H1 (cell line): ENCODE measurements at regions not wholly inside any gene's neighbourhood (a gene's known extent, or its start where the extent isn't known, plus 50 kb on each side); places are given as distances from the start of the nearest gene placed in this dataset.

Source experiments
- CTCF ChIA-PET: fragments of 300-600 bp; sonication (Branson Sonifier 250); formaldehyde crosslinking; loops from one replicate; lab custom pipeline; 2021; ENCODE audit not compliant: partially characterized antibody; lab: Charles Lee
- POLR2A ChIA-PET: fragments of 300-600 bp; sonication (Branson Sonifier 250); formaldehyde crosslinking; loops from one replicate; lab custom pipeline; 2021; ENCODE audit warnings: inconsistent platforms; ENCODE audit not compliant: partially characterized antibody; lab: Charles Lee
- DNase-seq, 2 experiments: peaks; one replicate each; pipeline versions ENCODE4 v3.0.0 to v3.0.0-alpha.2; 2010 to 2022; ENCODE audit warnings: low spot score in 2 of 2, low read depth in 1 of 2, mixed read lengths in 1 of 2
- FAIRE-seq: peaks from 2 replicates; lab custom pipeline; 2011; peaks lifted over from hg19 to GRCh38; lab: Jason Lieb, UNC
- H2AFZ ChIP-seq: 2 replicates; pipeline ENCODE4 v1.8.1; 2012; ENCODE audit warnings: low read length, inconsistent platforms
- H2AK5ac ChIP-seq: 2 replicates; pipeline ENCODE4 v1.6.1; 2013; ENCODE audit warnings: low read depth, low read length
- H2BK120ac ChIP-seq: replicated peaks from 2 replicates; pipeline ENCODE3; 2013; ENCODE audit warnings: low read depth, low read length, inconsistent platforms
- H2BK12ac ChIP-seq: 2 replicates; pipeline ENCODE4 v1.6.1; 2013; ENCODE audit warnings: low read depth, low read length
- H2BK15ac ChIP-seq: 2 replicates; pipeline ENCODE4 v1.6.1; 2013; ENCODE audit warnings: low read length
- H2BK20ac ChIP-seq: 2 replicates; pipeline ENCODE4 v1.6.1; 2013; ENCODE audit warnings: low read length
- H2BK5ac ChIP-seq: 2 replicates; pipeline ENCODE4 v1.6.1; 2013; ENCODE audit warnings: low read depth, low read length
- H3K14ac ChIP-seq: 2 replicates; pipeline ENCODE4 v1.6.1; 2013; ENCODE audit warnings: inconsistent platforms; ENCODE audit not compliant: insufficient read length
- H3K18ac ChIP-seq: 2 replicates; pipeline ENCODE4 v1.6.1; 2013; ENCODE audit warnings: low read length; ENCODE audit errors: extremely low read depth
- H3K23ac ChIP-seq: 2 replicates; pipeline ENCODE4 v1.6.1; 2013; ENCODE audit warnings: inconsistent platforms; ENCODE audit not compliant: insufficient read length
- H3K23me2 ChIP-seq: 2 replicates; pipeline ENCODE4 v1.6.1; 2013; ENCODE audit warnings: low read depth, low read length
- H3K27ac ChIP-seq: 2 replicates; pipeline ENCODE4 v1.6.1; 2011; ENCODE audit warnings: low read depth, low read length, inconsistent platforms
- H3K27me3 ChIP-seq, 4 experiments: replicated peaks in 1 of 4; 1 replicate in 1 of 4; 2 replicates in 3 of 4; pipeline versions ENCODE4 v1.6.1 to v1.8.1; 2011 to 2013; ENCODE audit warnings: low read length in 3 of 4, mild to moderate bottlenecking in 3 of 4, inconsistent platforms in 2 of 4, mixed read lengths in 2 of 4, moderate library complexity in 1 of 4; ENCODE audit not compliant: control insufficient read depth in 3 of 4, insufficient read depth in 3 of 4; ENCODE audit errors: extremely low read depth in 1 of 4
- H3K36me3 ChIP-seq, 4 experiments: 2 replicates each; pipeline versions ENCODE4 v1.6.1 to v1.8.1; 2011 to 2013; ENCODE audit warnings: mild to moderate bottlenecking in 4 of 4, low read length in 3 of 4, moderate library complexity in 2 of 4, control low read depth in 1 of 4, inconsistent platforms in 1 of 4; ENCODE audit not compliant: insufficient read depth in 4 of 4, control insufficient read depth in 2 of 4
- H3K4ac ChIP-seq: replicated peaks from 2 replicates; pipeline ENCODE3; 2013; ENCODE audit warnings: low read length, low read depth, mixed read lengths, inconsistent platforms; ENCODE audit not compliant: insufficient read length
- H3K4me1 ChIP-seq, 4 experiments: replicated peaks in 1 of 4; 1 replicate in 1 of 4; 2 replicates in 3 of 4; pipeline versions ENCODE4 v1.6.1 to v1.8.1; 2011 to 2013; ENCODE audit warnings: low read length in 3 of 4, inconsistent platforms in 2 of 4, mixed read lengths in 1 of 4; ENCODE audit not compliant: insufficient read depth in 4 of 4, control insufficient read depth in 3 of 4
- H3K4me2 ChIP-seq, 2 experiments: 2 replicates each; pipeline versions ENCODE4 v1.6.1 to v1.8.1; 2011 to 2013; ENCODE audit warnings: low read depth in 2 of 2, low read length in 2 of 2, control low read depth in 1 of 2, inconsistent platforms in 1 of 2, mild to moderate bottlenecking in 1 of 2; ENCODE audit not compliant: insufficient read depth in 1 of 2
- H3K4me3 ChIP-seq, 4 experiments: fragments of 200-600, 300-600 bp in 1 of 4; sonication (generic), shearing (Covaris generic), sonication (Bioruptor Twin) in 1 of 4; 2 replicates each; pipeline versions ENCODE4 v1.5.1 to v1.8.1; 2011 to 2016; ENCODE audit warnings: low read length in 4 of 4, low read depth in 3 of 4, control low read depth in 2 of 4, inconsistent platforms in 2 of 4, mild to moderate bottlenecking in 2 of 4, mixed read lengths in 1 of 4, moderate library complexity in 1 of 4; ENCODE audit not compliant: insufficient read depth in 2 of 4; ENCODE audit errors: extremely low read depth in 1 of 4
- H3K56ac ChIP-seq: replicated peaks from 2 replicates; pipeline ENCODE3; 2013; ENCODE audit warnings: low read depth, mild to moderate bottlenecking, mixed read lengths, low read length, inconsistent platforms; ENCODE audit not compliant: insufficient read length
- H3K79me1 ChIP-seq: 2 replicates; pipeline ENCODE4 v1.6.1; 2013; ENCODE audit warnings: low read depth, low read length, control low read depth
- H3K79me2 ChIP-seq, 2 experiments: 2 replicates each; pipeline versions ENCODE4 v1.6.1 to v1.8.1; 2012 to 2013; ENCODE audit warnings: low read length in 2 of 2, mild to moderate bottlenecking in 2 of 2, inconsistent platforms in 1 of 2; ENCODE audit not compliant: insufficient read depth in 2 of 2, control insufficient read depth in 1 of 2
- H3K9ac ChIP-seq, 4 experiments: replicated peaks in 1 of 4; 1 replicate in 1 of 4; 2 replicates in 3 of 4; pipeline versions ENCODE4 v1.6.1 to v1.8.1; 2011 to 2013; ENCODE audit warnings: low read depth in 3 of 4, low read length in 3 of 4, control low read depth in 2 of 4, mild to moderate bottlenecking in 2 of 4, moderate library complexity in 2 of 4, inconsistent platforms in 1 of 4; ENCODE audit errors: extremely low read depth in 1 of 4
- H3K9me3 ChIP-seq, 2 experiments: 2 replicates each; pipeline versions ENCODE4 v1.6.1 to v1.8.1; 2012 to 2013; ENCODE audit warnings: mild to moderate bottlenecking in 2 of 2, moderate library complexity in 2 of 2, control low read depth in 1 of 2, inconsistent platforms in 1 of 2, low read depth in 1 of 2, low read length in 1 of 2, mixed read lengths in 1 of 2; ENCODE audit not compliant: insufficient read depth in 2 of 2
- H4K20me1 ChIP-seq, 2 experiments: replicated peaks in 1 of 2; 2 replicates each; pipeline versions ENCODE3 to v1.8.1; 2011 to 2013; ENCODE audit warnings: inconsistent platforms in 2 of 2, low read length in 2 of 2, mild to moderate bottlenecking in 1 of 2; ENCODE audit not compliant: insufficient read depth in 2 of 2, control insufficient read depth in 1 of 2
- H4K5ac ChIP-seq: 2 replicates; pipeline ENCODE4 v1.6.1; 2013; ENCODE audit warnings: low read length, low read depth, mixed read lengths, inconsistent platforms; ENCODE audit not compliant: insufficient read length
- H4K8ac ChIP-seq: 2 replicates; pipeline ENCODE4 v1.8.0; 2013; ENCODE audit warnings: mild to moderate bottlenecking, moderate library complexity, low read length, inconsistent platforms; ENCODE audit not compliant: insufficient read depth; ENCODE audit errors: extremely low read depth
- H4K91ac ChIP-seq: replicated peaks from 2 replicates; pipeline ENCODE3; 2013; ENCODE audit warnings: low read length, mixed read lengths, inconsistent platforms; ENCODE audit not compliant: insufficient read length
- CTCF ChIP-seq, 3 experiments: IDR thresholded peaks; 1 replicate in 2 of 3; 2 replicates in 1 of 3; pipeline versions ENCODE4 v1.5.1 to v1.6.1; 2011; ENCODE audit warnings: low read length in 3 of 3, mild to moderate bottlenecking in 3 of 3, inconsistent platforms in 2 of 3, low read depth in 1 of 3, moderate library complexity in 1 of 3; ENCODE audit not compliant: insufficient read depth in 1 of 3; ENCODE audit errors: control extremely low read depth in 1 of 3
- GTF2F1 ChIP-seq: IDR thresholded peaks from 2 replicates; pipeline ENCODE4 v1.6.1; 2012; ENCODE audit warnings: low read depth, low read length, improper control_type of control experiment, borderline replicate concordance
- MAX ChIP-seq: IDR thresholded peaks from 2 replicates; pipeline ENCODE4 v1.6.1; 2012; ENCODE audit warnings: inconsistent platforms
- RAD21 ChIP-seq, 2 experiments: IDR thresholded peaks in 1 of 2; conservative IDR thresholded peaks in 1 of 2; 2 replicates each; pipeline ENCODE4 v1.6.1; 2011; ENCODE audit warnings: low read depth in 2 of 2, low read length in 2 of 2, improper control_type of control experiment in 1 of 2, inconsistent platforms in 1 of 2, mild to moderate bottlenecking in 1 of 2, moderate library complexity in 1 of 2
- SIN3A ChIP-seq, 2 experiments: IDR thresholded peaks in 1 of 2; conservative IDR thresholded peaks in 1 of 2; 2 replicates each; pipeline ENCODE4 v1.6.1; 2011 to 2012; ENCODE audit warnings: low read length in 2 of 2, improper control_type of control experiment in 1 of 2, low read depth in 1 of 2, mild to moderate bottlenecking in 1 of 2
- WGBS, 2 experiments: shearing (Covaris generic) in 1 of 2; methylation state at CpG; one replicate each; pipeline versions ENCODE4 v1.1.6 to v1.1.7; 2013 to 2015; ENCODE audit warnings: low lambda C conversion rate in 2 of 2, mixed read lengths in 2 of 2, inconsistent platforms in 1 of 2, low coverage in 1 of 2, missing lambda C conversion rate in 1 of 2; ENCODE audit not compliant: insufficient replicate concordance in 2 of 2, insufficient coverage in 1 of 2, insufficient read length in 1 of 2; ENCODE audit errors: extremely low coverage in 1 of 2, missing lambda C conversion rate in 1 of 2; 5-methylcytosine and 5-hydroxymethylcytosine counted together

DNA sequence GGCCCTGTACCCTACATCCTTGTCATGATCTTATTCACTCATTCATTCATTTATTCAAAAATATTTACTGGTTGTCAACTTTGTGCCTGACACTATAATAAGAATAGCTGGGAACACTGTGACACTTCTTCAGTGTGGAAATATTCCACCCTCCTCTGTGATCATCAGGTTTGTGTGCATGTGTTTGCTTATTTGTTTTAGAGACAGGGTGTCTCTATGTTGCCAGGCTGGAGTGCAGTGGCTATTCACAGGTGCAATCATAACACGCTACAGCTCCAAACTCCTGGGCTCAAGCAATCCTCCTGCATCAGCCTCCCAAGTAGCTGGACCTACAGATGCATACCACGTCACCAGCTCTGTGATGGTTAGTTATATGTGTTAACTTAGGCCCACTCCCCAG, 50.0 kb upstream of the PLCL2 start:
- Histone ChIP-seq H3K79me1 (no peaks in the 10 kb centered on the region), H4K5ac (no peak overlapping the region), H3K9me3 (no peaks in the 10 kb centered on the region), H2BK120ac (no peak overlapping the region), H3K23me2 (no peaks in the 10 kb centered on the region), H3K27me3 (no peaks in the 10 kb centered on the region), H4K20me1 (no peaks in the 10 kb centered on the region), H3K36me3 (no peaks in the 10 kb centered on the region), H4K8ac (no peak overlapping the region), H3K79me2 (no peaks in the 10 kb centered on the region), H3K4me1 (peaks cover 0 to 2% (median 0%) of the 10 kb centered on the region in 4 experiments; a peak in 2 of 7 replicates), H2BK20ac (no peak overlapping the region), H2AK5ac (no peak overlapping the region), H2BK5ac (no peak overlapping the region), H3K56ac (no peak overlapping the region), H3K18ac (no peak overlapping the region), H3K14ac (no peak overlapping the region), H3K23ac (no peak overlapping the region), H3K27ac (no peak overlapping the region), H2BK15ac (no peak overlapping the region), H2AFZ (no peak overlapping the region), H3K4me2 (no peak overlapping the region), H3K4ac (no peak overlapping the region), H2BK12ac (no peak overlapping the region), H4K91ac (no peak overlapping the region), H3K4me3 (no peak overlapping the region), H3K9ac (no peak overlapping the region)
- DNase-seq (no peak), FAIRE-seq (no peak)
- CTCF ChIA-PET = interaction anchor here (1.1 to 1.8 kb wide), 2 partner anchors 13 to 81 kb away, joined by 3 to 4 read pairs; no protein-coding TSS in a partner anchor
- POLR2A ChIA-PET = no interaction called here
- WGBS, 2 experiments = 86% methylated on average over 2 of the region's 2 CpGs; no CpG with 5 or more reads in 1 of the 2 experiments
- TF ChIP-seq SIN3A (conservative IDR thresholded peaks at IDR 0.05 in 1 of 2, IDR thresholded peaks at IDR 0.05 in 1 of 2; ENCODE audit: low read depth in 1 of 2, low read length in 2 of 2) (no peak), GTF2F1 (no peak), MAX (no peak), CTCF (IDR thresholded peaks at IDR 0.05; ENCODE audit: control extremely low read depth in 1 of 3, insufficient read depth in 1 of 3, low read depth in 1 of 3, low read length in 3 of 3) (no peak), RAD21 (IDR thresholded peaks at IDR 0.05 in 1 of 2, conservative IDR thresholded peaks at IDR 0.05 in 1 of 2; ENCODE audit: low read depth in 2 of 2, low read length in 2 of 2) (no peak)
